ENCODE measurements at regions not wholly inside any gene's neighbourhood (a gene's known extent, or its start where the extent isn't known, plus 50 kb on each side); places are given as distances from the start of the nearest gene placed in this dataset.

GRCh38 chr16:85535352-85536072 lies 77.6 kb upstream of the GSE1 start:
- Mint-ChIP-seq H3K27ac (no peak overlapping the region), H3K9me3 (peaks cover 8% of the 10 kb centered on the region; the same call in 1 of the 2 replicates), H3K4me1 (ENCODE audit: low read depth) (0 out of 2 replicates have a peak, but pooled peaks cover 7% of the 10 kb centered on the region), H3K27me3 (ENCODE audit: insufficient read depth) (peaks cover 4% of the 10 kb centered on the region), H3K36me3 (ENCODE audit: low read depth) (peaks cover 13% of the 10 kb centered on the region; the same call in 1 of the 2 replicates), H3K4me3 (no peak overlapping the region)
- no peak for DNase-seq
- no peak for TF ChIP-seq CTCF (IDR thresholded peaks at IDR 0.05)

- peaks cover 8% of the 10 kb centered on the region; the same call in 1 of the 2 replicates for H3K9me3 Mint-ChIP-seq
- no peak for TF ChIP-seq CTCF (IDR thresholded peaks at IDR 0.05)
- H3K36me3 Mint-ChIP-seq (ENCODE audit: low read depth) = peaks cover 13% of the 10 kb centered on the region; the same call in 1 of the 2 replicates
- H3K27ac Mint-ChIP-seq = no peak overlapping the region
- DNase-seq = no peak
- H3K4me3 Mint-ChIP-seq = no peak overlapping the region
- H3K4me1 Mint-ChIP-seq (ENCODE audit: low read depth) = peaks cover 7% of the 10 kb centered on the region; the same call in 1 of the 2 replicates
- H3K27me3 Mint-ChIP-seq (ENCODE audit: insufficient read depth) = peaks cover 4% of the 10 kb centered on the region
Measured at GRCh38 chr16:85536073-85536410, 77.1 kb upstream of the GSE1 start.

GRCh38 chr16:85536411-85537330 lies 76.5 kb upstream of the GSE1 start:
- H3K9me3 Mint-ChIP-seq = peaks cover 8% of the 10 kb centered on the region; the same call in 1 of the 2 replicates
- H3K27ac Mint-ChIP-seq = no peak overlapping the region
- H3K36me3 Mint-ChIP-seq (ENCODE audit: low read depth) = peaks cover 13% of the 10 kb centered on the region; the same call in 1 of the 2 replicates
- no peak for TF ChIP-seq CTCF (IDR thresholded peaks at IDR 0.05)
- no peak overlapping the region for H3K4me3 Mint-ChIP-seq
- no peak for DNase-seq
- peaks cover 4% of the 10 kb centered on the region for H3K27me3 Mint-ChIP-seq (ENCODE audit: insufficient read depth)
- peaks cover 10% of the 10 kb centered on the region for H3K4me1 Mint-ChIP-seq (ENCODE audit: low read depth)

- TF ChIP-seq CTCF (IDR thresholded peaks at IDR 0.05) = no peak
- Mint-ChIP-seq H3K27ac (no peak overlapping the region), H3K9me3 (peaks cover 8% of the 10 kb centered on the region; the same call in 1 of the 2 replicates), H3K4me1 (ENCODE audit: low read depth) (peaks cover 17% of the 10 kb centered on the region), H3K36me3 (ENCODE audit: low read depth) (peaks cover 13% of the 10 kb centered on the region; the same call in 1 of the 2 replicates), H3K27me3 (ENCODE audit: insufficient read depth) (peaks cover 7% of the 10 kb centered on the region), H3K4me3 (no peak overlapping the region)
- no peak for DNase-seq
Measured at GRCh38 chr16:85537331-85537788, 75.8 kb upstream of the GSE1 start.

- Mint-ChIP-seq H3K4me1 (ENCODE audit: low read depth) (peaks cover 20% of the 10 kb centered on the region), H3K4me3 (no peak overlapping the region), H3K9me3 (peaks cover 8% of the 10 kb centered on the region; the same call in 1 of the 2 replicates), H3K27ac (no peak overlapping the region), H3K27me3 (ENCODE audit: insufficient read depth) (peaks cover 7% of the 10 kb centered on the region), H3K36me3 (ENCODE audit: low read depth) (peaks cover 13% of the 10 kb centered on the region; the same call in 1 of the 2 replicates)
- DNase-seq = no peak
- TF ChIP-seq CTCF (IDR thresholded peaks at IDR 0.05) = no peak
Measured at GRCh38 chr16:85537795-85538401, 75.2 kb upstream of the GSE1 start.
